SH-SY5Y (cell line): ENCODE measurements at regions not wholly inside any gene's neighbourhood (a gene's known extent, or its start where the extent isn't known, plus 50 kb on each side); places are given as distances from the start of the nearest gene placed in this dataset.

ENCODE experiments used
- GATA2 ChIP-seq: IDR thresholded peaks from 2 replicates; pipeline ENCODE4 v1.6.1; 2011; ENCODE audit warnings: mild to moderate bottlenecking, low read depth, low read length
- GATA3 ChIP-seq: IDR thresholded peaks from 2 replicates; pipeline ENCODE4 v1.6.1; 2011; ENCODE audit warnings: low read depth, mild to moderate bottlenecking, low read length, moderate library complexity

- TF ChIP-seq GATA3 (no peak), GATA2 (no peak)
These were observed 1217.8 kb upstream of the ADGRL2 start for GRCh38 chr1:80582980-80583379.
